ENCODE measurements at regions not wholly inside any gene's neighbourhood (a gene's known extent, or its start where the extent isn't known, plus 50 kb on each side); places are given as distances from the start of the nearest gene placed in this dataset.
A peak's percentile ranks its signal among the peaks of the same experiment; 100 is the strongest.
"Not testable (repeated sequence)": the region's sequence is repeated elsewhere in the genome, so short reads cannot be mapped to it uniquely, and the experiment has no call there.

DNA sequence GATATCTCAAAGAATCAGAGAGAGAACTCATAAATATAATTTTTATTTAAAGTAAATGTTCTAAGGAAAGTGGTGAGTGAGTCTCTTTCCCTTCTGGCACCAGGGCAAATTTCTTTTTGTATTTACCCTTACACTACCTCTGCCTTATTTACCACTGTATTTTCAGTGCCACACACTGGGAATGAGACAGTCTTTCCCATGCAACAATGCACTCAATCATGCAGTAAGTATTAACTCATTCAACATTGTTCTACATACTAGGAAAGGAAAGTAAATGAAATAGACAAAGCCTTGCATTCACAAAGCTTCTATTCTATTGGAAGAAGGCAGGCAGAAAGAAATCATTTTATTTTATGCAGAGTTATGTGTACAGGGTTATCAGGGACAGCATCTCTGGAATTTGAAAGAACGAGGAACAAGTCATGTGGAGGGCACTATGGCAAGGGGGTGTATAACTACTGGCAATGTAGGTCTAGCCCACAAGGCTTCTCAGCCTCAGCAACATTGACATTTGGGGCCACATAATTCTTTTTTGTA, 129.8 kb upstream of the PRDX6 start:
- no peak for DNase-seq

DNA sequence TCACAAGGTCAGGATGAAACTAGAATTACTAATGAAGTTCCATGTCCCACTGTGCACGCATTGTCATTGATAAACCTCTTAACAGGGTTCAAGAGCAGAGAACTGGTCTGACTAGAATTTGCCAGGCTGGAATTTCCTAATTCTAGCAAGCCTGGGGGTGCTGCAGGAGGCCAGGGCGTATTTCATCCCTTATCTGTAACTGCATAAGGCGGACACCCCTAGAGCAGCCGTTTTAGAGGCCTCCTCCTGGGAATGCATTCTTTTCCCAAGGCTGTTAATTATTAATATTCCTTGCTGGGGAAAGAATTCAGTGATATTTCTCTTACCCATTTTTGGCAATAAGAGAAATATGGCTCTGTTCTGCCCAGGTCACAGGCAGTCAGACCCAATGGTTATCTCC, 124.5 kb upstream of the PRDX6 start:
- not testable (repeated sequence) for DNase-seq

DNA sequence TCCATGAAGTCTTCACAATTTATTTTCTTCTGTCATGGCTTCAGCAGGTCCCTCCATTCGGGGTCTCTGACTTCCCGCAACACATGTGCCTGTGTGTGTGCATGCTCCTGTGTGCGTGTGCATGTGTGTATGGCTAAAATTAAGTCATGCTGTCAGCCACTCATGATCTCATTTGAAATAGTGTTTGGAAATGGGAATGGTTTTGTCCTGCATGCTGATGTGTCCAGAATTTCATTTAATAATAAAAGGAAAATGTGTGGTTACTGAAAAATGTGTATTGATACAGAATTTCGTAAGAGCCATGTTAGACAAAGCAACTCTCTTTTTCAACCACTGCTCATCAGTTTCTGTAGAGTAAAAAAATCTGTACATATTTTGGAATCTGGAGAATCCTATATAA, 123.8 kb upstream of the PRDX6 start:
- DNase-seq, result no peak

DNA sequence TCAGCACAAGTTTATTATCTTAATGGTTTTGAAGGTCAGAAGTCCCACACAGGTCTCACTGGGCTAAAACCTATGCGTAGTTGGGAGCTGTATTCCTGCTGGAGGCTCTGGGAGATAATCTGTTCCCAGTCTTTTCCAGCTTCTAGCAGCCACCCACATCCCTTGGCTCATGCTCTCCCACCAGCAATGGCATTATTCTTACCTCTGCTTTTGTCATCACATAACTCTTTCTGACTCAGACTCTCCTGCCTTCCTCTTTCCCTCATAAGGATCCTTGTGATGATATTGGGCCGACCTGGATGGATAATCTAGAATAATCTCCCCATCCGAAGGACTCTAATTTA, 122.2 kb upstream of the PRDX6 start:
- no peak for DNase-seq

DNA sequence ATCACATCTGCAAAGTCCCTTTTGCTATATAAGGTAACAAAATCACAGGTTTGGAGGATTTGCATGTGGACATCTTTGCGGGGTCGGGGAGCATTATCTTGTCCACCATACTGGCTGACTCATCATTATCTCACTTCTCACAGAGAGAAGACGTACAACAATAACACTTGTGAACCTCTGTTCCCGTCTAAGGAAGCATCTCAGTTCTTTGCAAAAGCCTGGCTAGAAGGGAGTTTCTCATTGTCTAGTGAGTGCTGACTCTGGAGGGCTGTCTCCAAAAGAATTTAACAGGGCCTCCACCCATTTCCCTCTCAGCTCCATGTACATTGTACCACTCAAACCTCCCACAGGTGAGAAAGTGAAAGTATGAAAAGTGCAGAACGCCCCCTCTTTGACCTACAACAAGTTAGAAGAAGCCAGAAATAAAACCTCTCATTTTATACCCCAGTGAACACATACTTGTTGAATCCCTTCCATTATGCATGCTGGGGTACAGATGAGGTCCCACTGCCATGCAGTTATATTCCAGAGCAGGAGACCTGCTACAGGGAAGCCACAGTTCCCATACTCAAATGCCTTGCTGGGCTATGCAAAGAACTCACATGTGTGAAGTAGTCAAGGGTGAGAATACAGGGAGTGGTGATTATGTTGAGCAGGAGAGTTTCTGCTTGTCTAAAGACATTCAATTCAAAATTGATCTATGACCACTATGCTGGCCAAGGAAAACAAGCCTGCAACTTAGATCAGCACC, 121.7 kb upstream of the PRDX6 start:
- DNase-seq, result no peak

DNA sequence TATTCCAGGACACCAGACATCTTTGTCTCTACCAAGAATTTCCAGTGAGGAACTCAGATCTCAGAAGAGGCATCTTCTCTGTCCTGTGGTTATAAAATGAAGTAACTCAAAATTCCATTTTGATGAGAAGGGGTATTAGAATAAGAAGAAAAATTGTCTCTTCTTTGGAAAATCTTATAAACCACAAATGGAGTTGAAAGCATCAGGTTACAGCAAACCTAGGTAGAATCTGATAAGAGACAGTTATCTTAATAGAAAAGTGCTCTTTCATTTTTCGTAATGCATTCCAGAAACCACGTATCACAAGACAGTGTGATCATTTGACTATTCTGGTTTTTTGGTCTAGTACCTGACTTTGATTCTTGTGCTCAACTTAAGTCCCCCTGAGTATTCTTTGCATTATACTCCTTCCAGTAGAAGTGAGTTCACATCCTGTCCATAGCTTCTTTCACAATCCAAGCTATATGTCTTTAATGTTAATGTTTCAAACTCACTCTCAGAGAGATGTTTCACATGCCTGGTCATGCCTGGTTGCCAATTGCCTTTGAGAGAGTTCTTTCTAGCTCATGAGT, 120.9 kb upstream of the PRDX6 start:
- DNase-seq, result no peak

DNA sequence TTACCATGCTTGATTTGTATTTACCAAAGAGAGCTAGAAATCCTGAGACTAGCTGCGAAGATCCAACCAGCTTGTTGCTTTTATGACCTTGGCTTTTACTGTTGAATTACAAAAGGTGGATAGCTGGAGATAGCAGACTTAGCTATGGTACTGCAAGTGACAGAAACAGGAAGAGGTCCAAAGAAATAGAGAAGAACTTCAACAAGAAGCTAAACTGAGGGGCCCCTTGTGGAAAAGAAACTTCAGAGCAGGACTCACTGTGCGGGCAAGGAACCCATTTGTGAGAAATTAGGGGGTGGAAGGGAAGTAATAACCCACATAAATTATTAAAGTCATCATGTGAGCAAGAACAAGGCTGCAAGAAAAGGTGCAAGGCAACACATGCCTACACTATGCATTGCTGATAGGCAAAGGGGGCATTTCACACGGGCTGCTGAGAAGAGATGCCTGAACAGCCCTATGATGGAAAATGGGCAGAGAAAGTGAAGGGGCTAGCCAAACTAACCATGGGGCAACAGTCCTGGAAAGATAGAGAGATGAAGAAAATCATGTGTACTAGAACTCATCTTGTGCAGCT, 116.6 kb upstream of the PRDX6 start:
- no peak for DNase-seq

DNA sequence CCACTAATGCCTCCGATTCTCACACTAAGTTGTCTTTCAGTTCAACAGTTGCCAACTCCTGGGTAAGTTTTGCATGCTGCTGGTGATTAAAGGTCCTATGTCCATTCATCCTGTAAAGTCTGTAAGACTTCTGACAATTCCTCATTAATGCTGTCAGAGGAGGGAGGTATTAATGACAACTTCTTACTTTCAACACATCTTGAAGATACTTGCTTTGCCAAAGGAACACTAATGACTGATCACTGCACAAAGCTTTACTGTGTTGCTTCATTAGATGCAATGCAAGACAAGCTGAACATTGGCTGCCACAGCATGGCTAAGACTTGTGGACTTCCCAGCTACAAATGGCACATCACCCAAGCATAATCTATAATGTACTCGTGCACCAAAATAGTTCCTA, 114.6 kb upstream of the PRDX6 start:
- no peak for DNase-seq

DNA sequence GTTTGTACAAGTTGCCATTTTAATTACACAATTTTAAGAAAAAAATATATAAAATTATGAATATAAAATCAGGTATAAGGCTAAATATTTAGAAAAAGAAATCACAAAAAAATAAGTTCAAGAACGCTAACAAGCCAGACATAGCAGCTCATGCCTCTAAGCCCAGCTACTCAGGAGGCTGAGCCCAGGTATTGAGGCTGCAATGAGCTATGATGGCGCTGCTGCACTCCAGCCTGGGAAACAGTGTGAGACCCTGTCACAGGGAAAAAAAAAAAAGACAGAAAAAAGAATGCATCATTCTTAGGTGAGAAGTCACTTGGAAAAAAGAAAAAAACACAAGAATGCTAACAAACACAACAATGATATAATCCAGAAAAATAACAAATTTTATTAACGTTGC, 112.3 kb upstream of the PRDX6 start:
- no peak for DNase-seq

DNA sequence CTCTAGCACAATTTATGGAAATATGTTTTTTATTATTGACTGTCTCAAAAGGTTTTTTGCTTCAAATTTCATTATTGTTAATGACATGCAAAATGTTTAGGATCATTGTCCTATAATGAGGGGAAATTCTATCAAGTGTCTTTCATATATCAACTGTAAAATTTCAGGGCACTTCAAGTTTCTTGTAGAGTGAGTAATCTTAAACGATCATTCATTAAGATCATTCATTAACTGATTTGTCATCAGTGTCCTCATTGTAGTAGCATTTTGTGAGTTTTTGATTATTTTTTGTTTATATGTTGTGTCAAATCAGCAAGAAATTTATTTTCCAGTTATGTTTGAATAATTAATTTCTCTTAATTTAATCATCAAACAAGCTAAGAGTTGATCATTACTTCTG, 111.8 kb upstream of the PRDX6 start:
- DNase-seq, result no peak

DNA sequence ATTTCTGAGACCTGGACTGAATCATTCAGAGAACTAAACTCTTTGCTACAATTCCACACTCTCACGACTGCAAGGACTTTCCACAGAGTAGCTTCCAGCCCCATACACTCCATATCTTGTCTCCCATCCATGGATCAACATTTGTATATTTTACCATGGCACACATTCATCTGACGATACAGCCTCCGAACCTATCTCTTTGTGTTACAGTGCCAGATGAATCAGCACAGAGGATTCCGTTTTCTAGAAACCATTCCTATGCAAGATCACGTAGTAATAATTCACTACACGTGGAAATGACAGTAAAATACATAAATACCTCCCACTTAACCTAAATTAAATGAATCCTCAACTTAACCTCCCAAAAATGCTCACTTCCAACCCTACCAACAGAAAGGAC, 110.0 kb upstream of the PRDX6 start:
- DNase-seq, result no peak

DNA sequence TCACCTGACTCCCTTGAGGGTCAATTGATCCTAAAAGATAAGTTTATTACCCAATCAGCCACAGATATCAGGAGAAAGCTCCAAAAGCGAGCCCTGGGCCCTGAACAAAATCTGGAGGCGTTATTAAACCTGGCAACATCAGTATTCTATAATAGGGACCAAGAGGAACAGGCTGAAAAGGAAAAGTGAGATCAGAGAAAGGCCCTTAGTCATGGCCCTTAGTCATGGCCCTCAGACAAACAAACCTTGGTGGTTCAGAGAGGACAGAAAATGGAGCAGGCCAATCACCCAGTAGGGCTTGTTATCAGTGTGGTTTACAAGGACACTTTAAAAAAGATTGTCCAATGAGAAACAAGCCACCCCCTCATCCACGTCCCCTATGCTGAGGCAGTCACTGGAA, 106.5 kb upstream of the PRDX6 start:
- not testable (repeated sequence) for DNase-seq

DNA sequence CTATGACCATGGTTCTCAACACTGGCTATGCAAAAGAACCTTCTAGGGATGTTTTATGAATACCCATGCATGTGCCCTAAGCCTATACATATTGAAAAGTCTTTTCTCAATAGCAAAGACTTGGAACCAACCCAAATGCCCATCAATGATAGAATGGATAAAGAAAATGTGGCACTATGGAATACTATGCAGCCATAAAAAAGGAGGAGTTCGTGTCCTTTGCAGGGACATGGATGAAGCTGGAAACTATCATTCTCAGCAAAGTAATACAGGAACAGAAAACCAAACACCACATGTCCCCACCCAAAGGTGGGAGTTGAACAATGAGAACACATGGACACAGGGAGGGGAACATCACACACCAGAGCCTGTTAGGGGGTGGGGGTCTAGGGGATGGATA, 101.1 kb upstream of the PRDX6 start:
- not testable (repeated sequence) for DNase-seq

DNA sequence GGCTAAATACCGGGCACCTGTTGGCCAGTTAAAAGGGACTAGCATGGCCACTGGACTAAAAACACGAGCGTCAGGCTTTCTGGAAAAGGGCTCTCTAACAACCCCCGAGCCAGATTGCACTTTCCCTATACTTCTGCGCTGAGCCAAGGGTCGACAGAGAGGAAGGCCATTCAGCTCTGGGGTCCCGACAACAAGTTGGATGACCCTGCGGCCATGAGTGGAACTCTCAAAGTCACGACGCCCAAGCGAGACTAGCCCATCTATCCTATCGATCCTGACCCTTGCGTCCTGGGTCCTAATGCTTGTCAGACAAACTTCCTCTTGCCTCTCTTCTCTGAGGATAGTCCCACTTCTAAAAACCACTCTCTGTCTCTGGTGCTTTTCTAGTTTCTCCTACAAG, 99.9 kb upstream of the PRDX6 start:
- DNase-seq, result no peak

DNA sequence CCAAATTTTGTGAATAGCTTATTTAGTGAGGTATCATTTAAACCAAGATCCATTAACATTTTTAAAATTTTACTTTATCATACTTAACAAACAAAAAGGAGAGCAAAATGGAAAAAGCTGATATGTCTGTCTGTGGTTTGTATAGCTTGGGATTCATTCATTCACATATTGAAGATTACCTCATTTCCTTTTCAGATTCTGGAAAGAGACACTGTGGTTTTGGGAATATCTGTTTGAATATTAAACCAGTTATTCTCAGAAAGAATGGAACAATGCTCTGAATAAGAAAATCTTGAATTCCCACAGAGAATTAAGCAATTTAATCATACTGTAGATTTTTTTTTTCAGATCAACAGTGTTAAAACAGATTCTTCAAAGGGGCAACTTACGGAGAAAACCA, 93.8 kb upstream of the PRDX6 start:
- no peak for DNase-seq

DNA sequence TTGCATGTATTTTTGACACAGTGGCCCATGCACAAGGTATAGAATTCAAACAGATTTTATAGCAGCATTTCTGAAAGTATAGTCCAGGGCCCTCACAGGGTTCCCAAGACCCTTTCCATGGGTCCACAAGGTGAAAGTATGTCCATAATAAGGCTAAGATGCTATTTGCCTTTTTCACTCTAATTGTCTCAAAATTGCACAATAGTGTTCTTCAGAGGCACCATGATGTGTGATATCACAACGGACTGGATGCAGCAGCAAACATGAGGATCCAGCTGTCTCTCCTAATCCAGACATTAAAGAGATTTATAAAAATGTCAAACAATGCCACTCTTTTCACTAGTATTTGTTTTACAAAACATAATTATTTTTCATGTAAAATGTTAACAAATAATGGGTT, 88.8 kb upstream of the PRDX6 start:
- no peak for DNase-seq

DNA sequence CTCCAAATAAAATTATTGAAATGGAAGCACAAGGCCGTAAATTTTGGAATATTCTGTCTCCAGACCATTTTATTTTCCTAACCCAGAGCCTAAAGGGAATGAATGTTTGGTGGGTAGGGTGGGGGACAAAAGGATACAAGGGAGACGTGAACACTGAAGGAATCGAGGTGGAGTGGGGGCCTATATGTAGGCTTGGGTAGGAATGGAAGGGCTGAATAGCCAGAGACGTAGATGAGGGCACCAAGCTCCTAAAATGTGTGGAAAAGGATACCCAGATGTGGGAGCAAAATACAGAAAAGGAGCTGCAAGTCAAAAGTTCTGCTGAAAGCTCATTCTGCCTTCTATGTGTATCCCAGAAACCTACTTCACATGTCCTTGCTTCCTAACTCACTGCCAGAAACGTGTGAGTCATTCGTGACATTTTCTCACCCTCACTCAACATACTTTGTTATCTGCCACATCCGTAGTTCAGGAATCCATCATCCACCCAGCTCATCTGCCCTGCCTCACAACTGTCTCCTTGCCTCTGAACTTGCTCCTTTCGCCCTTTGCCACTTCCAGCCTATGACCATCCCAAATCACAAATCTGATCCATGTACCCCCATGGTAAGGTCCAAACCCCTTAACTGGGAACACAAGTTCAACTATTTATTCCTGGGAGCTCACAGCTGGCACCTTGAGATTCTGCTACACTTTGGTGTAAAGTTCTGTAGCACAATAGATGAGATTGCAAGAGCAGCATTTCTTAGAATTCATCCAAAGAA, 84.1 kb upstream of the PRDX6 start:
- no peak for DNase-seq

DNA sequence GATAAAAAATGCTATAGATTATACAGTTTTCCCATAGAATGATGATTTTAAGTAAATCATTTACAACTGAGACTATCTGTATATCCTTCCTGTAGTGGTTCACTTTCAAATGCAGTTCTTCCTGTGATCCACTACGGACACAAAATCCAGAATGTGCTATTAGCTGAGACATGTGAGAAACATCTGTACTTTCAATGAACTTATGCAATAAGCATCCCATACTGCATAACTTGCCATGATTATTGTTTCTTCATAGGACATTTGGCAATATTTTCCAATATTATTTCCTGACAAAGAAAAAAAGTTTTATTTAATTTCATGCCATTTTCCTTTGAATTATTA, 83.5 kb upstream of the PRDX6 start:
- no peak for DNase-seq

DNA sequence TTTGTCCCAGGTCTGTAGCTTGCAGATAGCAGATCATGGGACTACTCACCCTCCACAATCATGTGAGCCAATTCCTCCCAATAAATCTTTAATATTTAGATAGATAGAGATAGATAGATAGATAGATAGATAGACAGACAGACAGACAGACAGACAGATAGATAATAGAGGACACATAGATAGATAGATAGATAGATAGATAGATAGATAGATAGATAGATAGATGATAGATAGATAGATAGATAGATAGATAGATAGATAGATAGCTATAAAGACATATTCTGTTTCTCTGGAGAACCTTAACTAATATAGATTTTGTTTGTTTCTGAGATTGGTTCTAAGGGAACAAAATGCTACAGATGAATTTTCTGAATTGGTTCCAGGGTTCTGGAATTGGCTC, 82.3 kb upstream of the PRDX6 start:
- DNase-seq, result not testable (repeated sequence)

DNA sequence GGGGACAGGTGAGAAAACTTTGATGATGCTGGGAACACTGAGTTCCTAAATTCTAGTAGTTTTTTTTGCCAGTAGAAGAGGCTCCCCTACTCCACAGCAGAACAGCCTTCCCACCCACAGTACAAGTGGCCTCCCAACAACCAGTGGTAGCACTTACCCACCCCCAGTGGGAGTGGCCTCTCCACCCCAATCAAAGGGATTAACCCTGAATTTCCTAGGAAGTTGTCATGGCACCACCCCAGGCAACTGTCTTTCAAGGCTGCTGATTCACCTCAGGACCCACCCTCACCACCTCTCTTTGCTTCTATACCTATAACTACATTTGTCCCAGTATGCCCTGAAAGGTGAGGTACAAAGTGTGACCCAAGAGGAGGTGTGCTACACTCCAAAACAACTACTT, 81.4 kb upstream of the PRDX6 start:
- no peak for DNase-seq

DNA sequence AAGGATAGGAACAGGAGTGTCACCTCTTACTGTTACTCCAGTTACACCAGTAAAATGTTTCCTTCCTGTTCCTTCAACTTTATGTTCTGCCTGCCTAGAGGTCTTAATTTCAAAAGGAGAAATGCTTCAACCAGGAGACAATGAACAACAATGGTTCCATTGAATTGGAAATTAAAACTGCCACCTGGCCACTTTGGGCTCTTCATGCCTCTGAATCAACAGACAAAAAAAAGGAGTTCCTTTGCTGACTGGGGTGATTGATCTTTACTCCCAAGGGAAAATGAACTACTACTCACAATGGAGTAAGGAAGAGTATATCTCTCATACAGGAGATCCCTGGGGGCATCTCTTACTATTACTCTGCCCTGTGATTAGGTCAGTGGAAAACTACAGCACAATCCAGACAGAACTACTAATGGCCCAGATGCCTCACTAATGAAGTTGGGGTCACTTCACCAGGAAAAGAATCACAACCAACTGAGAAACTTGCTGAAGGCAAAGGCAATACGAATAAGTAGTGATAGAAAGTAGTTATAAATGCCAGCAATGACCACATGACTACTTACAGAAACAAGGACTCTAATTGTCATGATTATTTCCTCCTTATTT, 76.6 kb upstream of the PRDX6 start:
- DNase-seq, result no peak

DNA sequence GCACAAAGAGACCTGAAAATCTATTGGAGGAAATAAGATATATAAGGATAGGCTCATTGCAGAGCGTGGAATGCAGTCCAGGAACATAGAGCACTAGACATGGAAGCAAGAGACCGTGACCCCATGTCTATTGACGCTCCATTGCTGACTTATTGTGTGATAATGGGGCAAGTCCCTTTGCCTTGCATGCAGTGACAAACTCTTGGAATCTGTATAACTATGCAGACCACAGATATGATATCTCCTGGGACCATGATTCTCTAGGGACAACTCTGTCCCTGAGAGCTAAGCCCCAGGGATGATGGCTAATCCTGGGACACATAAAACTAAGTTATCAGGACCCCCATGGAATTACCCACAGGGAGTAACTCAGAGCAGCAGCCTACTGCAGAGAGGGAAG, 73.1 kb upstream of the PRDX6 start:
- DNase-seq, result no peak

DNA sequence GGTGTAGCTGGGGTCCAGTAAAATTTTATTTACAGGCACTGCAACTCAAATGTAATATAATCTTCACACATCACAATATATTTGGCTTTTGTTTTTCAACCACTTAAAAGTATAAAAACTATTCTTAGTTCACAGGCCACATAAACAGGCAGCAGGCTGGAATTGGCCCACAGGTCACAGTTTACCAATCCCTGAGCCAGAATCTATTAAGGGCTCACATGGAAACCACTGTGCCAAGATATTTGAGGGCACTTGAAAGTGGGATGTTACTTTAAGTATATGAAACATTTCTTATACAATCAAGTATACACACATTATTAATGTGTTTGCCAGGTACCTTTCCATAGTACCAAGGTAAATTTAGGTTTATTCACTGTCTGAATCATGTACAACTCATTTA, 71.9 kb upstream of the PRDX6 start:
- no peak for DNase-seq

DNA sequence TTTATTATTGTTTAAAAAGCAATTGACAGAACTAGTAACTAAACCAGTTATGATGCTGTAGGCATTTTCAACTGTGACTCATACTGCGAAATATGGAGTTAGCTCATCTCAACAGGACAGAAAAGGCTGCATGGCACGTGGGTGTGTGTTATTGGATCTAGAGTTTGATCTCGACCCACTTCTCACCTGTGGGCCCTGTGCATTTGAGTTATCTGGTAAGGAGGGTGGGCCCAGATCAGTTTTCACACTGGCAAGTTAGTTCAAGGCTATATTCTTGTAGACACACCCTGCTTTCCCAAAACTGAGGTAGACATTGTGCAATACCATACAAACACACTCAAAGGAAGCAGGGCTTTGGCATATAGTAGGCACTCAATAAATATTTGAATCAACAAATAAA, 71.3 kb upstream of the PRDX6 start:
- peak in 1 of 2 experiments; percentile 26 for DNase-seq
